ENCODE measurements at regions not wholly inside any gene's neighbourhood (a gene's known extent, or its start where the extent isn't known, plus 50 kb on each side); places are given as distances from the start of the nearest gene placed in this dataset.
A peak's percentile ranks its signal among the peaks of the same experiment; 100 is the strongest.

DNA sequence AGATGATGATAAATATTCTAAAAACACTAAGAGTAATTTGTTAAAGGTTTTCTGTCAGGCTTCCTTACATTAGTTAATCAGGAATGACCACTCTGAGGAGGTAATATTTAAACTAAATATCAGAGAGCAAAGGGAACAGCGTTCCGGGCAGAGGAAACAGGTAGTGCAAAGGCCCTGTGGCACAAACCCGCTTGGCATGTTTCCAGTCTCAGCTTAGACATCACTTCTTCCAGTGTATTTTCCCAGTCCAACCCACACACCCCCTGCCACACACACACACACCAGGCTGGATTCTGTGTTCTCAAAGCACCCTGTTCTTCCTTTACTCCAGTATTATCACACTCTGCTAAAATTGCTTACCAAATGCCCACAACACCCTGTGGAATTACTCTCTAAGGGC is 247.1 kb downstream of the RPS29 start:
- Histone ChIP-seq H3K36me3 (ENCODE audit: control insufficient read depth in 2 of 2, insufficient read depth in 1 of 2, low read length in 2 of 2) (no peaks in the 10 kb centered on the region), H3K9me3 (ENCODE audit: control insufficient read depth, insufficient read depth, low read depth, low read length) (no peaks in the 10 kb centered on the region), H3K4me1 (ENCODE audit: control insufficient read depth, insufficient read depth, low read length) (no peaks in the 10 kb centered on the region), H3K27ac (ENCODE audit: extremely low read depth, low read depth, low read length) (no peak overlapping the region), H3K4me3 (ENCODE audit: low read depth, low read length) (no peak overlapping the region)
- POLR2A ChIA-PET: no interaction called here
- no peak for TF ChIP-seq ZNF112 (tag by site-specific recombination; IDR thresholded peaks at IDR 0.05)
- no peak for TF ChIP-seq ZNF837 (tag by site-specific recombination; IDR thresholded peaks at IDR 0.05)
- peak; percentile 52 for TF ChIP-seq ZNF623 (tag by site-specific recombination; IDR thresholded peaks at IDR 0.05)
- no peak for TF ChIP-seq ZBTB10 (tag by site-specific recombination; IDR thresholded peaks at IDR 0.05)
- TF ChIP-seq, protein P1, sequence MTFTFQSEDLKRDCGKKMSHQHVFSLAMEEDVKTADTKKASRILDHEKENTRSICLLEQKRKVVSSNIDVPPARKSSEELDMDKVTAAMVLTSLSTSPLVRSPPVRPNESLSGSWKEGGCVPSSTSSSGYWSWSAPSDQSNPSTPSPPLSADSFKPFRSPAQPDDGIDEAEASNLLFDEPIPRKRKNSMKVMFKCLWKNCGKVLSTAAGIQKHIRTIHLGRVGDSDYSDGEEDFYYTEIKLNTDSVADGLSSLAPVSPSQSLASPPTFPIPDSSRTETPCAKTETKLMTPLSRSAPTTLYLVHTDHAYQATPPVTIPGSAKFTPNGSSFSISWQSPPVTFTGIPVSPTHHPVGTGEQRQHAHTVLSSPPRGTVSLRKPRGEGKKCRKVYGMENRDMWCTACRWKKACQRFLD (tag by site-specific recombination; IDR thresholded peaks at IDR 0.05): no peak
- TF ChIP-seq ZNF654 (tag by site-specific recombination; IDR thresholded peaks at IDR 0.05; ENCODE audit: low read depth): no peak
- CTCF ChIA-PET: interaction anchor here (0.7 kb wide), 1 partner anchor 51 kb away, joined by 3 read pairs; no protein-coding TSS in a partner anchor

GRCh38 chr14:49319810-49320209 is 266.4 kb downstream of the RPS29 start:
- TF ChIP-seq ZNF510 (tag by site-specific recombination; IDR thresholded peaks at IDR 0.05; ENCODE audit: insufficient replicate concordance) (no peak), ZNF416 (tag by site-specific recombination; IDR thresholded peaks at IDR 0.05) (no peak), ZFP69B (tag by site-specific recombination; IDR thresholded peaks at IDR 0.05) (no peak), ZNF837 (tag by site-specific recombination; IDR thresholded peaks at IDR 0.05) (no peak), ZNF350 (tag by site-specific recombination; IDR thresholded peaks at IDR 0.05) (no peak), ZNF48 (tag by site-specific recombination; IDR thresholded peaks at IDR 0.05) (no peak)
- CTCF ChIA-PET: interaction anchor here (0.6 kb wide), 1 partner anchor 14 kb away, joined by 4 read pairs; no protein-coding TSS in a partner anchor

GRCh38 chr14:49315570-49315969 is 270.6 kb downstream of the RPS29 start:
- H3K27ac ChIP-seq (ENCODE audit: extremely low read depth, low read depth, low read length): no peak overlapping the region
- POLR2A ChIA-PET: no interaction called here
- no peaks in the 10 kb centered on the region for H3K4me1 ChIP-seq (ENCODE audit: control insufficient read depth, insufficient read depth, low read length)
- CTCF ChIA-PET: no interaction called here
- TF ChIP-seq, protein P2, sequence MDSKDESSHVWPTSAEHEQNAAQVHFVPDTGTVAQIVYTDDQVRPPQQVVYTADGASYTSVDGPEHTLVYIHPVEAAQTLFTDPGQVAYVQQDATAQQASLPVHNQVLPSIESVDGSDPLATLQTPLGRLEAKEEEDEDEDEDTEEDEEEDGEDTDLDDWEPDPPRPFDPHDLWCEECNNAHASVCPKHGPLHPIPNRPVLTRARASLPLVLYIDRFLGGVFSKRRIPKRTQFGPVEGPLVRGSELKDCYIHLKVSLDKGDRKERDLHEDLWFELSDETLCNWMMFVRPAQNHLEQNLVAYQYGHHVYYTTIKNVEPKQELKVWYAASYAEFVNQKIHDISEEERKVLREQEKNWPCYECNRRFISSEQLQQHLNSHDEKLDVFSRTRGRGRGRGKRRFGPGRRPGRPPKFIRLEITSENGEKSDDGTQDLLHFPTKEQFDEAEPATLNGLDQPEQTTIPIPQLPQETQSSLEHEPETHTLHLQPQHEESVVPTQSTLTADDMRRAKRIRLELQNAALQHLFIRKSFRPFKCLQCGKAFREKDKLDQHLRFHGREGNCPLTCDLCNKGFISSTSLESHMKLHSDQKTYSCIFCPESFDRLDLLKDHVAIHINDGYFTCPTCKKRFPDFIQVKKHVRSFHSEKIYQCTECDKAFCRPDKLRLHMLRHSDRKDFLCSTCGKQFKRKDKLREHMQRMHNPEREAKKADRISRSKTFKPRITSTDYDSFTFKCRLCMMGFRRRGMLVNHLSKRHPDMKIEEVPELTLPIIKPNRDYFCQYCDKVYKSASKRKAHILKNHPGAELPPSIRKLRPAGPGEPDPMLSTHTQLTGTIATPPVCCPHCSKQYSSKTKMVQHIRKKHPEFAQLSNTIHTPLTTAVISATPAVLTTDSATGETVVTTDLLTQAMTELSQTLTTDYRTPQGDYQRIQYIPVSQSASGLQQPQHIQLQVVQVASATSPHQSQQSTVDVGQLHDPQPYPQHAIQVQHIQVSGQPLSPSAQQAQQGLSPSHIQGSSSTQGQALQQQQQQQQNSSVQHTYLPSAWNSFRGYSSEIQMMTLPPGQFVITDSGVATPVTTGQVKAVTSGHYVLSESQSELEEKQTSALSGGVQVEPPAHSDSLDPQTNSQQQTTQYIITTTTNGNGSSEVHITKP (tag by site-specific recombination; IDR thresholded peaks at IDR 0.05): no peak
- no peaks in the 10 kb centered on the region for H3K36me3 ChIP-seq (ENCODE audit: control insufficient read depth in 2 of 2, insufficient read depth in 1 of 2, low read length in 2 of 2)
- no peaks in the 10 kb centered on the region for H3K9me3 ChIP-seq (ENCODE audit: control insufficient read depth, insufficient read depth, low read depth, low read length)
- no peak overlapping the region for H3K4me3 ChIP-seq (ENCODE audit: low read depth, low read length)

More at GRCh38 chr14:49319810-49320209, 266.4 kb downstream of the RPS29 start:
- Histone ChIP-seq H3K9me3 (ENCODE audit: control insufficient read depth, insufficient read depth, low read depth, low read length) (no peaks in the 10 kb centered on the region), H3K36me3 (ENCODE audit: control insufficient read depth in 2 of 2, insufficient read depth in 1 of 2, low read length in 2 of 2) (no peaks in the 10 kb centered on the region), H3K4me1 (ENCODE audit: control insufficient read depth, insufficient read depth, low read length) (no peaks in the 10 kb centered on the region), H3K27ac (ENCODE audit: extremely low read depth, low read depth, low read length) (no peak overlapping the region), H3K4me3 (ENCODE audit: low read depth, low read length) (no peak overlapping the region)
- POLR2A ChIA-PET: no interaction called here
